H1 (cell line): ENCODE measurements at regions not wholly inside any gene's neighbourhood (a gene's known extent, or its start where the extent isn't known, plus 50 kb on each side); places are given as distances from the start of the nearest gene placed in this dataset.

Experiments used
- TF ChIP-seq, protein P1 (sequence below): IDR thresholded peaks from 2 replicates; pipeline ENCODE4 v1.6.1; 2012; ENCODE audit warnings: inconsistent platforms

DNA sequence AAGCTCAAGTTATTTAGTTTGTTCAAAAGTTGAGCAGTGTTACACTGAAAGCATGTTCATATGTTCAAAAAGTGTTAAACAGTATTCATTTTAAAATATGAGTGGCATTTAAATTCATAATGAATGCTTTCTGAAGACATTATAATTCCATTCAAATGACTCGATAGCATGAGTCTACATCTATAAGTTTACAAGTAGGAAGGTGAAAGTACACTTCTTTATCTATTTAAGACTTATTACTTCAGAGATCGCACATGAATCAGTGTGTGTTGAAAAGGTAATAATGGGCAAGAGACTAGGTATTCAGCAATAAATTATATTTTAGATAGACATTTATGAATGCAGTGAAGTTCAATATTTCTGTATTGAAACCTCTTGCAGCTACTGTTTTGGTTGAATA lies 456.1 kb downstream of the GRXCR1 start (continued):
- TF ChIP-seq, protein P1, sequence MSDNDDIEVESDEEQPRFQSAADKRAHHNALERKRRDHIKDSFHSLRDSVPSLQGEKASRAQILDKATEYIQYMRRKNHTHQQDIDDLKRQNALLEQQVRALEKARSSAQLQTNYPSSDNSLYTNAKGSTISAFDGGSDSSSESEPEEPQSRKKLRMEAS = no peak
